GM18517 (cell line): ENCODE measurements at regions not wholly inside any gene's neighbourhood (a gene's known extent, or its start where the extent isn't known, plus 50 kb on each side); places are given as distances from the start of the nearest gene placed in this dataset.

ENCODE experiments used
- ATAC-seq: cut with Tn5 transposase; IDR thresholded peaks from one replicate; pipeline ENCODE4 v1.9.1; 2021; ENCODE audit warnings: mild to moderate bottlenecking, moderate library complexity; ENCODE audit not compliant: unreplicated experiment

GRCh38 chr2:187274146-187274545 is 173.9 kb downstream of the CALCRL start:
- no peak for ATAC-seq

- ATAC-seq = no peak
Observed at GRCh38 chr2:187272255-187272654, 175.8 kb downstream of the CALCRL start.

DNA sequence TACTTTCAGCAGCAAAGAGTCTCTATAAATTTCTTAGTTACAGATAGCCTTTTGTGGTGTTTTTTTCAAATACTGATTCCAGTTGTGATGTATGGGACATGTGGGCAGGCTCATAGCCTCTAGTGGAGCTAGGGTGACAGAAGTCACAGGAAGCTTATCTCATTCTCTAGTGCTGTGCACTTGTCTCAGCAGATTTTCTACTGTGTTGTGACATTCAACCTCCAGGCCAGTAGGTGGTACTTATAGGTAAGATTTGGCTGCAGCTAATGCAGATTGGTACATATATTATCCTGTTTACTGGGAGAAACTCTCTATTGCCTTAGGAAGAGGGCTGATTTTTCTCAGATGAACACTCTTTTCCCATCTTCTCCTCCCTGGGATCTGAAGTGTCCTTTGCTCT is 176.2 kb downstream of the CALCRL start:
- ATAC-seq = no peak

- ATAC-seq = no peak
Observed at GRCh38 chr2:187266645-187267044, 181.4 kb downstream of the CALCRL start.

GRCh38 chr2:187266147-187266546 is 181.9 kb downstream of the CALCRL start:
- no peak for ATAC-seq

DNA sequence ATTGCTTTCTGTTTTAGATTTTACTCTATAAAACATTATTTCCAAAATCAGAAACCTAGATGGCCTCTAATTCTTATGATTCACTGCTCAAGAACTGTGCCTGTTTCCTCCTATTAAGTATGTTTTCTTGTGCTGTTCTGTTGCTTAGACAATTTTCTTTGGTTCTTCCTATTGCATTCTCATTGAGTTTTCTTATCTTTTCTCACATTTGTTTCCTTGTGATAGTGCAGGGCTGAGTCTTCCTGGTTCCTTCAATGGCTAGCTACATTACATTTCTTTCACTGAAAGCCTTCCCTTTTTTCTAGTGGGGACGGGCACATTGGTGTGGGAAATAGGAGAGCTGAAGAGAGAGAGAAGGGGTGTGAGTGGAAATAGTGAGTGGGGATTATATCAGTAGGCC is 183.4 kb downstream of the CALCRL start:
- no peak for ATAC-seq

GRCh38 chr2:187263675-187264560 is 184.1 kb downstream of the CALCRL start:
- ATAC-seq = no peak

GRCh38 chr2:187261705-187262104 is 186.3 kb downstream of the CALCRL start:
- no peak for ATAC-seq

GRCh38 chr2:187252063-187252462 is 196.0 kb downstream of the CALCRL start:
- no peak for ATAC-seq

DNA sequence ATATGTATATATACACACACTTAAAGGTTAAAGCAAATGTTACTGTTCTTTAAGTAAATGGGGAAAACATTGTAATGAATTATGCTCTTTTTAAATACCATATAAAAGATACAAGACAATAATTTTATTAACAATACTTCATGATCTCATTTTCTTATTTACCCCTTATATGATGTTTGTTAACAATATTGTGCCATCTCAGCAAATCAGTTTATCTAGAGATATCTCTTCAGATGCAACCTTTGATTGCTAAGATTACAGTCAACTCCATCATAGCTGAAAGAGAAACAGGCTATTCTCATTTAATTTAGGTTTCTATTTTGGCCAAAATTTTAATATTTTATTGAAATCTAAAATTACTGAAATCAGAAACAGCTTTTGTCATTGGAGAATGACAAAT is 197.9 kb downstream of the CALCRL start:
- no peak for ATAC-seq

DNA sequence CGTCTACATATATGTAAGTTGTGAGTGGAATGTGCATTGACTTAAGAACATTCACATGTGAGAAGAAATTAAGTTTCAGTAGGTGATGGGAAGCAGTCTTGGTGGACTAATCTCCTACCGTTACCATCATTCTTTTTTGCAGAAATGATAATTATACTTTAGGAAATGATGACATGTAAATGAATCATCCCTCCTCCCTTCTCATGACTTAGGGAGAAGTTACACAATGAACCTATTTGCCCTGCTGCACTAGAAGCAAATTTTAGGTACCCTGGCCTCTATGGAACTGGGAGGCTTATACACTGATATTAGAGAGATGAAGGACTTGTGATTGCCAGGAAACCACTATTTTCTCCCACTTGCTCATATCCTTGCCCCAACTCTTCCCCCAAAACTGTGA is 214.2 kb downstream of the CALCRL start:
- no peak for ATAC-seq

DNA sequence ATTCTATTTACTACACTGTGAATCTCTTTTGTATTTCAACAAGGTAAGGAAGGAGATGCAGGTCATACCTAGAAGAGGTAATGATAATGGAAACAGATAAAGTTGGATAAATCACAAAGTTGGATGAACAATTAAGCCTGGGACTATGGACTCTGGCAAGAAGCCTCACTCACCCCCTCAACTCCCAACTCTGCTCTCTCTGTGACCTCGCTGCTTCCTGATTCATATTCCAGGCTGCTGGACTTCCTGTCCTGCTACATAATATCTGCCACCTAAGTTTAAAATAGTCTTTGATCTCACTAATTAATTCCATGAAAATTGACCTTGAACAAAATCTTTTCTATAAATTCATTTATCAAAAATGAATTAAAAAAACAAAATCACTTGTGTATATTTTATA is 215.3 kb downstream of the CALCRL start:
- no peak for ATAC-seq

- no peak for ATAC-seq
Observed at GRCh38 chr2:187230088-187230487, 218.0 kb downstream of the CALCRL start.

GRCh38 chr2:187228986-187229385 is 219.1 kb downstream of the CALCRL start:
- no peak for ATAC-seq

DNA sequence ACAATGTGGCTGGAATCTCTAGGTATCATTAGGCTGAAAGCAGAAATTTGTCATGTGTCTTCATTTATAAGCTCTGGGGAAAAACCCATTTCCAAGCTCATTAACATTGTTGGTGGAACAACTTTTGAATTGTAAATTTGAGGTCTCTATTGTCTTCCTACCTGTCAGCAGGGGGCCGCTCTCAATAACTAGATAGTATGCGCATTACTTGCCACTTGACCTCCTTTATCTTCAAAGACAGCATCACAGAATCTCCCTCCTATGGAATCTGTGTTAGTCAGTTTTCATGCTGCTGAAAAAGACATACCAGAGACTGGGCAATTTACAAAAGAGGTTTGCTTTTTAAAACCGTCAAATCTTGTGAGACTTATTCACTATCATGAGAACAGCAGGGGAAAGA is 223.1 kb downstream of the CALCRL start:
- ATAC-seq = no peak

DNA sequence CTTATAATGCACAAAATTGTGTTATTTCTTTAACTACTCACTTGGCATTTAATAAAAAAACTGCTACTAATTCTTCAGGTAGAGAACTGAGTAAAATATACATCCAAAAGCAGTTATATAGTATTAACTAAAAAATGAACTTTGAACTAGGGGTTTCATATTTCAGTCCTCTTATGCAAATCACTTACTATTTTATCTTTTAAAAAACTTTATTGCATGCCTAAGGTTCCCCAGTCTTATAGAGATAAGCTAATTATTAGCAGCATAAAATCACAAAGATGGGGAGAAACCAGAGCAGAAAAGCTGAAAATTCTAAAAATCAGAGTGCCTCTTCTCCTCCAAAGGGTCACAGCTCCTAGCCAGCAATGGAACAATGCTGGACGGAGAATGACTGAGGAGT is 228.0 kb downstream of the CALCRL start:
- no peak for ATAC-seq

GRCh38 chr2:187215532-187216240 is 232.4 kb downstream of the CALCRL start:
- no peak for ATAC-seq

DNA sequence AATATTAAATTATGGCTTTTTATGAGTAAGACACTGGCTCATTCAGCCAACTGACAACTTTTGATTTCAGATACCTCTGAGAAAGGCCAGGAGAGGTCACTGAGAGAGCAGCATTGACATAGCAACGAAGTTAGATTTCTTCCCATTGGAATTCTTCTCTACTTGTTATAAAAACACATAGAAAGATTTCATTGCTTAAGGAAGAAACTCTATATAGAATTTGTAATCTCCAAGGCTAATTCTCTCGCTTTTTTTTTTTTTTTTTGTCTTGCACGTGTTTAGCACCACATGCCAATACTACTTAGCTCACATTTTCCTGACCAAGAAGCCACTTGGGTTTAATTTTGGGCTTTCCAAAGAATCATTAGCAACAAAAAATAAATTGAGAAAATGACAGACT is 233.7 kb downstream of the CALCRL start:
- ATAC-seq = no peak

GRCh38 chr2:187213798-187214197 is 234.3 kb downstream of the CALCRL start:
- no peak for ATAC-seq

- no peak for ATAC-seq
Observed at GRCh38 chr2:187210726-187211125, 237.3 kb downstream of the CALCRL start.

DNA sequence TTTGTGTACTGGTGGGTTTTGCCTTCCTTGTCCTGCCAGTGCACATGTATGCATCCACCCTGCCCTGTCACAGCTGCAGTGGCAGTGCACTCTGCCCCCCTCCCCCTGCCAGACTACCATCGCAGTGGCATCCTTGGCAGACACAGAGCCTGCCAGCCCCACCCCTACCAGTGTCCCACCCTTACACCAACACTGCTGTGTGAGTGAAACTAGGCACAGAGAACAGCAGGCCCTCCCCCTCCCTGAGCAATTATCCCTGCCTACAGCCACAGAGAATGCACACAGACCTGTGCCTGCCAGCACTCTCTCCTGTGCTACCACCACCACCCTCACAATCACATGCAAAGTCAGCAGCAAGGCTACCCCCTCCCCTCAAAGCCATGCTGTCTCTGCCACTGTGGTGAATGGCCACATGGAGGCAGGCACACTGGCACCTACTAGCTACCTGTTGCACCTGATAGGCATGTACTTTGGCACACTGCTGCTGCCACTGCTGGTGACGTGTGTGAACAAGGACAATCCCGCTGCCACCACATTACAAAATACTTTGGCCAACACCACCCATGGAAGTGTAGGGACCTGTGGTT is 239.8 kb downstream of the CALCRL start:
- ATAC-seq = no peak

- ATAC-seq = no peak
Observed at GRCh38 chr2:187207126-187207525, 240.9 kb downstream of the CALCRL start.
